Fibroblast of lung (primary cell): ENCODE measurements at regions not wholly inside any gene's neighbourhood (a gene's known extent, or its start where the extent isn't known, plus 50 kb on each side); places are given as distances from the start of the nearest gene placed in this dataset.

Experiments used
- EZH2 ChIP-seq: IDR thresholded peaks from 2 replicates; pipeline ENCODE4 v1.5.1; 2012; ENCODE audit warnings: low read length, control low read depth, mild to moderate bottlenecking; ENCODE audit errors: missing control alignments
- TF ChIP-seq, protein P1 (sequence below), 2 donors: IDR thresholded peaks in 1 of 2; conservative IDR thresholded peaks in 1 of 2; 1 replicate in 1 of 2; 2 replicates in 1 of 2; pipeline ENCODE4 v1.5.1; 2011 to 2012; ENCODE audit warnings: low read length in 2 of 2, control low read depth in 1 of 2, inconsistent platforms in 1 of 2, low read depth in 1 of 2, mild to moderate bottlenecking in 1 of 2

- TF ChIP-seq, protein P1, sequence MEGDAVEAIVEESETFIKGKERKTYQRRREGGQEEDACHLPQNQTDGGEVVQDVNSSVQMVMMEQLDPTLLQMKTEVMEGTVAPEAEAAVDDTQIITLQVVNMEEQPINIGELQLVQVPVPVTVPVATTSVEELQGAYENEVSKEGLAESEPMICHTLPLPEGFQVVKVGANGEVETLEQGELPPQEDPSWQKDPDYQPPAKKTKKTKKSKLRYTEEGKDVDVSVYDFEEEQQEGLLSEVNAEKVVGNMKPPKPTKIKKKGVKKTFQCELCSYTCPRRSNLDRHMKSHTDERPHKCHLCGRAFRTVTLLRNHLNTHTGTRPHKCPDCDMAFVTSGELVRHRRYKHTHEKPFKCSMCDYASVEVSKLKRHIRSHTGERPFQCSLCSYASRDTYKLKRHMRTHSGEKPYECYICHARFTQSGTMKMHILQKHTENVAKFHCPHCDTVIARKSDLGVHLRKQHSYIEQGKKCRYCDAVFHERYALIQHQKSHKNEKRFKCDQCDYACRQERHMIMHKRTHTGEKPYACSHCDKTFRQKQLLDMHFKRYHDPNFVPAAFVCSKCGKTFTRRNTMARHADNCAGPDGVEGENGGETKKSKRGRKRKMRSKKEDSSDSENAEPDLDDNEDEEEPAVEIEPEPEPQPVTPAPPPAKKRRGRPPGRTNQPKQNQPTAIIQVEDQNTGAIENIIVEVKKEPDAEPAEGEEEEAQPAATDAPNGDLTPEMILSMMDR (conservative IDR thresholded peaks at IDR 0.05 in 1 of 2, IDR thresholded peaks at IDR 0.05 in 1 of 2; ENCODE audit: low read depth in 1 of 2, low read length in 2 of 2) = no peak
- TF ChIP-seq EZH2 = no peak
Measured at GRCh38 chr7:118615681-118616080, 391.2 kb downstream of the ANKRD7 start.
